Mammary epithelial cell (primary cell): ENCODE measurements at regions not wholly inside any gene's neighbourhood (a gene's known extent, or its start where the extent isn't known, plus 50 kb on each side); places are given as distances from the start of the nearest gene placed in this dataset.

Source experiments
- EZH2 ChIP-seq: IDR thresholded peaks from 2 replicates; pipeline ENCODE4 v1.6.1; 2012; ENCODE audit warnings: low read length, inconsistent platforms, borderline replicate concordance
- TF ChIP-seq, protein P1 (sequence below), 2 donors: IDR thresholded peaks in 1 of 2; conservative IDR thresholded peaks in 1 of 2; 2 replicates each; pipeline ENCODE4 v1.5.1; 2011 to 2012; ENCODE audit warnings: inconsistent platforms in 2 of 2, low read length in 2 of 2, mild to moderate bottlenecking in 2 of 2, control low read depth in 1 of 2, low read depth in 1 of 2; ENCODE audit not compliant: insufficient read depth in 1 of 2; ENCODE audit errors: extremely low read depth in 1 of 2

- TF ChIP-seq, protein P1, sequence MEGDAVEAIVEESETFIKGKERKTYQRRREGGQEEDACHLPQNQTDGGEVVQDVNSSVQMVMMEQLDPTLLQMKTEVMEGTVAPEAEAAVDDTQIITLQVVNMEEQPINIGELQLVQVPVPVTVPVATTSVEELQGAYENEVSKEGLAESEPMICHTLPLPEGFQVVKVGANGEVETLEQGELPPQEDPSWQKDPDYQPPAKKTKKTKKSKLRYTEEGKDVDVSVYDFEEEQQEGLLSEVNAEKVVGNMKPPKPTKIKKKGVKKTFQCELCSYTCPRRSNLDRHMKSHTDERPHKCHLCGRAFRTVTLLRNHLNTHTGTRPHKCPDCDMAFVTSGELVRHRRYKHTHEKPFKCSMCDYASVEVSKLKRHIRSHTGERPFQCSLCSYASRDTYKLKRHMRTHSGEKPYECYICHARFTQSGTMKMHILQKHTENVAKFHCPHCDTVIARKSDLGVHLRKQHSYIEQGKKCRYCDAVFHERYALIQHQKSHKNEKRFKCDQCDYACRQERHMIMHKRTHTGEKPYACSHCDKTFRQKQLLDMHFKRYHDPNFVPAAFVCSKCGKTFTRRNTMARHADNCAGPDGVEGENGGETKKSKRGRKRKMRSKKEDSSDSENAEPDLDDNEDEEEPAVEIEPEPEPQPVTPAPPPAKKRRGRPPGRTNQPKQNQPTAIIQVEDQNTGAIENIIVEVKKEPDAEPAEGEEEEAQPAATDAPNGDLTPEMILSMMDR (conservative IDR thresholded peaks at IDR 0.05 in 1 of 2, IDR thresholded peaks at IDR 0.05 in 1 of 2; ENCODE audit: extremely low read depth in 1 of 2, insufficient read depth in 1 of 2, low read depth in 1 of 2, low read length in 2 of 2) = no peak
- no peak for TF ChIP-seq EZH2
Measured at GRCh38 chr15:29348336-29348914, 78.8 kb upstream of the NSMCE3 start.
